ENCODE measurements at regions not wholly inside any gene's neighbourhood (a gene's known extent, or its start where the extent isn't known, plus 50 kb on each side); places are given as distances from the start of the nearest gene placed in this dataset.
A peak's percentile ranks its signal among the peaks of the same experiment; 100 is the strongest.
"Not testable (repeated sequence)": the region's sequence is repeated elsewhere in the genome, so short reads cannot be mapped to it uniquely, and the experiment has no call there.

DNA sequence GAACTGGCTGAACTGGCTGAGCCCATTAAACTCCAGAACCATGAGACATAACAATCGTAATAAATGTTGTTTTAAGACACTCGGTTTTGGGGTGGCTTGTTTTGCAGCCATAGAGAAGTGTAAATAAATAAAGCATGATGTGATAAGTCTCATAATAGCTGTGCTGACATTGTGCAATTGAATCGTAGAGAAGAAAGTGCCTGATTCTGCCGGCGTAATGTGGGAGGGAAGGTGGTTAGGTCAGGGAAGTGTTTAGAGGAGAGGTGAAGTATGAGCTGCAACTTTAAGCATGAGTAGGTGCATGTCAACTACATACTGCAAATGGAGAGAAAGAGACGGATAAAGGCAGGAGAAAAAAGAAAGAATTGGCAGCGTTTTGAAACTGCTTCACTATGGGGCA lies 217.1 kb downstream of the BLID start:
- DNase-seq: peak; percentile 47

DNA sequence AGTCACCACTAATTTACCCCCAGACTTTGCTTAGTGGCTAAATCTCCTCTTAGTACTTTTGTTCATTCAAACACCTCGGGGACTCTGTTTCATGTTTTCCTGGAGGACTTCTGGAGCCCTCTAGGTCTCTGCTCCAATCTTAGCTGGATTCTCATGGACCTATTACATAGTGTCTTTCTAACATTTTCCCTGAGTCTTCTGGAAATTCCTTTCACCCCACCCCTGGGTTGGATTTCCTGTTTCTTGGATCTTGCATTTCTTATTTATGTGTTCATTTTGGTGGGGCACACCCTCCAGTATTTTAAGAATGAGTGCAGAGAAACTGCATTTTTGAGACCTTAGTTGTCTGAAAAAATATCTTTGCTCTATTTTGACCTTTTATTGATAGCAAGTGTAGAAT lies 220.1 kb downstream of the BLID start:
- no peak for DNase-seq

DNA sequence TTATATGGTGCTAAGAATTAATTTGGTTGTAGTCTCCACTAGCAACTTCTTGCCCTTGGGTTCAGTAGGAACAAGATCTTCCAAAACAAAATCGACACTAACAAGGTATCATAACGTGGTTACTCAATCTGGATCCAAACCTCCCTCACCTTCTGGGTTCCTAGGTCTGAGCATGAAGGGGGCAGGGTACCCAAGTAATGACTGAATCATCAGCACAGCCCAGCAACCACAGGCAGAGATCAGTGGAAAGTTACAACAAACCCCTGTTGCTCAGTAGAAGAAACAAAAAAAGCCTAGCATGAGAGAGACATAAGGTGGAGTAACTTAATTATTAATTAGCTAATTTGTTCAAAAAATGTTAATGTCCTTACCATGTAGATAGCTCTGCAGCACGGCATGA lies 221.4 kb downstream of the BLID start:
- no peak for DNase-seq

DNA sequence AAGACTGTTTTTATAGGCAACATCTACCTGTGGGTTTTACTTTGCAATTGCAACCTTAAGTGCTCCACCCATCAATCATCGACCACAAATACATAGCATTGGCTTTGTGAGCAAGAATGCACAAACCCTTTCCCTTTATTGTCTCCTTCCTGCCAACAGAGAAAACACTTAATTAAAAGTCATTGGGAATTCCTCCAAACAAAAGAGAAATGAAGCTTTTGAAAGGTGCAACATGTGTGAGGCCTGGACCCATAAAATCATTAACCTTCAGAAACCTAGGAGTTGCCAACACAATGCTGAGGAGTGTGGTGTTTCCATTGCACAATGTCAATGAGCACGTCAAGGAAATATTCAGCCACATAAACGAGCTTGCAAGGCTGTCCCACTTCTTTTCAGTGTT lies 223.2 kb downstream of the BLID start:
- no peak for DNase-seq

- peak; percentile 39 for DNase-seq
Measured at GRCh38 chr11:121892131-121892681, 223.8 kb downstream of the BLID start.

DNA sequence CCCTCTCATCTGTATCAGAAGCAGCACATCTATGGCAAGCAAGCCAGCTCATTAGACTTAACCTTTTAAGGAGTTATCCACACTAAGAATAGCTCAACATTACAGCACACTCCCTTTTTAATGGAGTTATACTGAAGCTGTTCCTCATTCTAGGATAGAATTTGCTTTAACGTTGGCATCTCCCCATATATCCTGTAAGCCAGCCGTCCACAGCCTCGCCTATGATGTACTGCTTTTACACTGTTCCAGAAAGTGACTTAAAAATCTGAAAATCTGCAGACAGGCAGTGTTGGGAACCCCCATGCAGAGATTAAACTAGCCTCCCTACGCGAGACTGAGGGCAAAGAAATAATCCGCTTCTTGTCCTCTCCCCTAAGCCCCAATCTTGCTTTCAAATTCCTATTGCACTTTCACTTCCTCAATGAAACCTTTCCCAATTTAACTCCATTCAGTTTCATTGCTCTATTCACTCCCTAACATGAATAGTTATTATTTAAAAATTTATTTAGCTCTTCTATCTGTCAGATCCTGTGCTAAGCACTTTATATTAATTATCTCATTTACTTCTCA lies 225.0 kb downstream of the BLID start:
- no peak for DNase-seq

DNA sequence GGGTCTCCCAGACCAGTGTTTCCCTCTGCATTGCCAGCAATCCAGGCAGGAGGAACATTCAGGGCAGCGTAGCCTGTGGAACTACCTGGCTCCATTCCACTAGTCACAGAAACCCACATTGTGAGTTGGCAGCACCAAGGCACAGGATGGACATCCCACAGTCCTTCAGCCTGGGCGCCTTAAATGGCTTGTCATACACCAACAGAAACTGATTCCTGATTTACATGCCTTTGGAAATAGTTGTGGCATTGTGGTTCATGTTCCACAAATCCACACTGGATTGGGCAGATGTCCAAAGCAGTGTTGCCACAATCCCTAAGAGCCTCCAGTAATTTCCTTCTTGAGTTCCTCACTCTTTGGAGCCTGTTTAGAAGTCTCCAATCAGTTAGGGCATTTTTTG lies 225.6 kb downstream of the BLID start:
- DNase-seq: no peak

- no peak for DNase-seq
Measured at GRCh38 chr11:121889931-121890330, 226.1 kb downstream of the BLID start.

DNA sequence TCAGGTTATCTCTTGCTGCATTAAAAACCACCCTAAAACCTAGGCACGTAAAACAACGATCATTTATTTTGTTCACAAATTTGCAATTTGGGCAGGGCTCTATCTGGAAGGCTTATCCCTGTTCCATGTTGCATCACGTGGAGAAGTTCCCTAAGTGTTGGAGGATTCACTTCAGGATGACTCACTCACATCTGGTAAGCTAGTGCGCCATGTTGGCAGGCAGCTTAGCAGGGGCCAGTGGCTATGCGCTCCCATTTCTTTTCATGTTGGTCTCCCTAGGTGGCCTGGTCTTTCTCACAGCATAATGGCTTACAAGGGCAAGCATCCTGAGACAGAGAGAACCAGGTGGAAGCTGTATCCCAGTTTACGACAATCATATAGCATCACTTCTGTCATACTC lies 226.8 kb downstream of the BLID start:
- DNase-seq: no peak

DNA sequence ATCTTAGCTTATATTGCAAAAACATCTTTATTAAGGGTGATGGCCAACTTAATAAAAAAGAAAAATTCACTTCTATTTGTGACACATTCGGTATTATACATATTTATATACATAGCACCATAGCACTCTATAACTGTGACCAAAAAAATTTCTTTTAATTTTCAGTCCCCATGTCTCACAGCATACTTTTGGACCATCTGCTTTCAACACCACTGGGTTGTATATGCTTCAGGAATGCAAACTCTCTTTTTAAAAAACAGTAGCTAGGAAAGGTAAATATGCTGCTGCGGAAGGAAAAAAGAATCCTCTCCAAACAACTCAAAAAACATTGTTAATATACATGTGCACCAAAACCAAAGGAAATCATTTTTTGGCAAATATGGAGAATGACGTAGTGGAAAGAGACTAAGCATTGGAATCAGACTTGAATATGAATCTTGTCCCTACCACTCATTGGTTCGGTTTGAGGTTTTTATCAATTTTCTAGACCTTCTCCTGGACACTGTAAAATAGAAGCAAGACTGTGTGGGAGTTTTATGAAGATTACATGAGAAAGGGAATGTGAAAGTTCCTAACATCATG lies 227.9 kb downstream of the BLID start:
- no peak for DNase-seq

DNA sequence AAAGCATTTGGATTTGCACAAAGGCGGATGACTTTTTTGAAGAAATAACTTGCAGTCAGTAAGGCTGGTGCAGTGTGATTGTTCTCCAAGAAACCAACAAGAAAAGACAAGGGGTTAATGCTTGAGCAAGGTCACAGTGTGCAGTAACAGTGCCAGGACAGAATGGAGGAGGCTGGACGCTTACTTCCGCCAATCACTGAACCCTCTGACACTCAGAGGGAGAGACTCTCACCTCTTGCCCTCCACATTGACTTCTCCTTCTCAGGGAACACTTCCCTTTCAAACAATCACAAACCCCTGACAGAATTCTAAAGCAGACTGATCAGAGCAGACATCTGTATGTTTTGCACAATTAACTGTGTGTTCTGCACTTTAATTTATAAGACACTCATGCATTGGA lies 228.4 kb downstream of the BLID start:
- DNase-seq: no peak

DNA sequence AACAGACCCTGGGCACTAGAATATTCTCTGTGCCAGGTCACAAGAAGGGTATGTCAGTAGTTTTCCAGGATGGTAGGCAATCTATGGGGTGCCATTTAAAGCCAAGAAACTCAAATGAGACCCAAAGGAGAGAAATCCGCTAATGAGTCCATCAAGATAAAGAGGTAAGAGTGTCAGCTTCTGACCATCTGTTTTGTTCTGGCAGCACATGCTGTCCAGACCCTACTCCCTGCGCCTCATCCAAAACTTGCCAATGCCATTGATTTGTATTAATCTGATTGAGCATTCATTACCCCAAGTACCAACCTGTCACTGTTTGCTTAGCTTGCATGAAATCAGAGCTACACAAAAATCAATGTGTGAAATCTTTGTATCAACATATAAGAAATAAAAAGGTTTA lies 229.0 kb downstream of the BLID start:
- no peak for DNase-seq

DNA sequence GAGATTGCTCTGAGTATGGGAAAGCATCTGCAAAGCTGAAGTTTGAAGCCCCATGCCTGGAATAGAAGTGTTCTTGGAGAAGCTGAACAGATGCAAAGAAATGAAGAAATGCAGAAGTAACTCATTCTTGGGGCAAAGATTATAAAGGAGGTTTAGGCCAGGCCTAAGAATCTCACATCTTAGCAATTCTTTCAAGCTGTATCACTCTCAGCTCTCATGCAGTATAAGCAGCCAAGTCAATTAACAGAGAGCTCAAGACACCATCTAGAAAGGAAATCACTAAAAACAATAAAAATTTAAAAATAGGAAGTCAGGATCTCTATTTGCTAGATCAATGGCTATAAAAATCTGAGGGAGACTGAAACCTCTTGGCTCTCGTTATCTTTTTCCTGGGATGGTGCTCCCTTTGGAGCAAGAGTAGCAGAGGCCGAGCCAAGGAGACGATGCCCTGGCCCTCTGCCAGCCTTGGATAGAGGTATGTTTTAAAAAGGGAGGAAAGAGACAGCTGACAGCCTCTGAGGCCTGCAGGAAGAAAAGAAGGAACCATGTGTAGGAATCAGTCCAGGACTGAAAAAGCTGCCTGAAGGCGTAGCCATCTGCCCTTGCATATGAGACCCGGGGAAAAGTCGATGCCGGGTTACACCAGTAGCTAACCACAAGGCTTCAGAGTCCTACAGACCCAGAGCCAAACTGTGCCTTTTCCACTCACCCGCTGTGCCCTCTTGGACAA lies 229.8 kb downstream of the BLID start:
- DNase-seq: peak; percentile 54

DNA sequence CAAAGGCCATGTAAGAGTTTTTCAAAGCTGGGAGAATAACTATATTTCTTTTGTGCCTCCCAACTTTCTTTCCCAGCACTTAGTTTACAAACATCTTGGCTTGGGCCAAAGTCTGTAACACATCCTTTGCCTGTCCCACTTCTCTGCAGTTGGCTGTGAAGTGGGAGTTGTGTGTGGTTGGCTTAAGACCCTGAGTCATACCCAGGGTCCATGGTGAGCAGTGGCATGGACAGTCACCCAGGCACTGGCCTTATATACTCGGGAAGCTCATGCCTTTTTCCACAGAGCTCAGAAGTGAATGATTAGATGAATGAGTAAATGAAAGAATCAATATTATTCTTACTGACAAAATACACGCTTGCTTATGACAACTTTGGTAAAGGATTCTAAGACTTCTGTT lies 231.4 kb downstream of the BLID start:
- DNase-seq: no peak

GRCh38 chr11:121881806-121882205 lies 234.2 kb downstream of the BLID start:
- no peak for DNase-seq

DNA sequence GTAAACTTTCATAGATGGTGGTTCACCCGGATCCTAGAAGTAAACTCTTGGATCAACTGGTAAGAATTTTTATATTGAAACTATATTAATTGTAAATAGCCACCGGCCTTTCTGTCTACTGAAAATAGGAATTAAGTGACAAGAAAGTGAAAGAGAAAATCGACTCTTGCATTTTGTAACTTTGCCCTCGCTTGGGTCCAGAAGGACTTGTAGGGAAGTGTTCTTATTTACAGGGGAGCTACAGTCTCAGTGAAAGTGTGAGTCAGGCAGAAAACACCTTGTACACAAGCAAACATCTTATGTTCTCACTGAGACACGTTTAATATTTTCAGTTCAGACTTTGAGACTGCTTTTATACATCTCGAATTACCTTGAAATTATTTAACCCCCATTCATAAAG lies 238.9 kb downstream of the BLID start:
- DNase-seq: no peak

DNA sequence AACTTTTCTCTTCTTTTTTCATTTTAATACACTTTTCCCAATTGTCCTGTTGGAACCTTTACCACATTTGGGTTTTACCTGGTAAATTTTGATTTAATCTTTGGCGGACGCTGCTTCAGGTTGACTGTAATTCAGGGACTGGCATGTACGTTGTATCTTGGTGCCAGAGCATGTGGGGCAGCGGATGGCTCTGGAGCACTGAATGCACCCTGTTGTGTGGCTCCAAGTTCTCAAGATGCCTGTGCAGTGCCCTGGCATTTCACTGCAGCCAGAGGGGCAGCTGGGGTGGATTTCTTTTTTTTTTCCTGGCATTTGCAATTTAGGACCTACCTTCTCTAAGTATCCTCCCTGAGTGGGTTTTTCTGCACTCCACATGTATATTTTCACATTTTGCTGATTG lies 242.2 kb downstream of the BLID start:
- no peak for DNase-seq

DNA sequence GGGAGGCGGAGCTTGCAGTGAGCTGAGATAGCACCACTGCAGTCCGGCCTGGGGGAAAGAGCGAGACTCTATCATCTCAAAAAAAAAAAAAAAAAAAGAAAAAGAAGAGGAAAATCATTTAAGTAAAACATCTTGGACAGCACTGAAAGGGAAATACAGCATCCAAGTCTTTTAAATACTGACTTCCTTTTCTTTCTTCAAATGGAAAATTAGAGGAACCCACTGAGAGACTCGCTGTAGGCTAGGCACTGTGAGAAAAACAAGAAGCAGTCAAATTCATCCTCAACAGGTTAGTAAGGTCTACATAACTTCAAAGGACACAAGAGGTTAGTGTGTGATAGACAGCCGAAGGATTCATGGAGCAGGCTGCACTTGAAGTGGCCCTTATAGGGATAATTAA lies 243.7 kb downstream of the BLID start:
- no peak for DNase-seq

GRCh38 chr11:121870206-121871045 lies 245.6 kb downstream of the BLID start:
- no peak for DNase-seq

GRCh38 chr11:121869478-121869877 lies 246.5 kb downstream of the BLID start:
- no peak for DNase-seq

- DNase-seq: no peak
Measured at GRCh38 chr11:121866754-121867153, 249.3 kb downstream of the BLID start.

GRCh38 chr11:121864660-121865059 lies 251.4 kb downstream of the BLID start:
- DNase-seq: no peak

DNA sequence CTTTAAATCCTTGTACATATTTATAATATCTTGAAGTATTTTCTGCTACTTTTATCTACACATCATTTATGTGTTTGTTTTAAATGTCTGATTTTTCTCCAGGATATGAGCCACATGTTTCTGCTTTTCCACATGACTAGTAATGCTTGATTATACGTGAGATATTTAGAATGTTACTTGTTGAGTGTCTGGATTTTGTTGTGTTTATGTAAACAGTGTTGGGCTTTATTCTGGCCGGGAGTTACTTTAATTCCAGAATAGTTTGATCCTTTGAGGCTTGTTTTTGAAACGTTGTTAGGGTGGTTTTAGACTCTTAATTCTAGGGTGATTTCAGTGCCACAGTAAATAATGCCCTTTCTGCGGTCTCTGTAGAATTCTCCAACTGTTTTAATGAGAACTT lies 252.9 kb downstream of the BLID start:
- no peak for DNase-seq

DNA sequence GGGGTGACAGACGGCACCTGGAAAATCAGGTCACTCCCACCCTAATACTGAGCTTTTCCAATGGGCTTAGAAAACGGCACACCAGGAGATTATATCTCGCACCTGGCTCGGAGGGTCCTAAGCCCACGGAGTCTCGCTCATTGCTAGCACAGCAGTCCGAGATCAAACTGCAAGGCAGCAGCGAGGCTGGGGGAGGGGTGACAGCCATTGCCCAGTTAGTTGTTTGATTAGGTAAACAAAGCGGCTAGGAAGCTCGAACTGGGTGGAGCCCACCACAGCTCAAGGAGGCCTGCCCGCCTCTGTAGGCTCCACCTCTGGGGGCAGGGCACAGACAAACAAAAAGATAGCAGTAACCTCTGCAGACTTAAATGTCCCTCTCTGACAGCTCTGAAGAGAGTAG lies 260.9 kb downstream of the BLID start:
- DNase-seq: not testable (repeated sequence)

All from NCI-H1105 treated with DMSO at 0.1 percent for 48 hours (cell line).